Testis (tissue), 2 donors: ENCODE measurements at regions not wholly inside any gene's neighbourhood (a gene's known extent, or its start where the extent isn't known, plus 50 kb on each side); places are given as distances from the start of the nearest gene placed in this dataset.

Source experiments
- DNase-seq: peaks from one replicate; pipeline ENCODE4 v3.0.0-alpha.2; 2019
- H3K27ac ChIP-seq, 2 donors: fragments of 200-600 bp; sonication (generic); one replicate each; pipeline ENCODE4 v1.5.1; 2019
- H3K27me3 ChIP-seq: fragments of 200-600 bp; sonication (generic); one replicate; pipeline ENCODE4 v1.5.1; 2019
- H3K36me3 ChIP-seq: fragments of 200-600 bp; sonication (generic); one replicate; pipeline ENCODE4 v1.5.1; 2017; ENCODE audit warnings: low read depth; ENCODE audit errors: missing control alignments
- H3K4me1 ChIP-seq: fragments of 200-600 bp; sonication (generic); one replicate; pipeline ENCODE4 v1.5.1; 2019
- H3K4me3 ChIP-seq, 2 donors: fragments of 200-600 bp; sonication (generic); one replicate each; pipeline ENCODE4 v1.5.1; 2017 to 2019
- H3K9me3 ChIP-seq: fragments of 200-600 bp; sonication (generic); one replicate; pipeline ENCODE4 v1.5.1; 2017
- CTCF ChIP-seq, 3 experiments: fragments of 450-650 bp in 2 of 3; fragments of 200-600 bp in 1 of 3; sonication (generic) in 1 of 3; IDR thresholded peaks; one replicate each; pipeline ENCODE4 v1.5.1; 2016 to 2019; ENCODE audit warnings: antibody characterized with exemption in 3 of 3, mild to moderate bottlenecking in 2 of 3, moderate library complexity in 1 of 3
- POLR2A ChIP-seq: fragments of 450-650 bp; IDR thresholded peaks from one replicate; pipeline ENCODE4 v1.6.1; 2017; ENCODE audit warnings: antibody characterized with exemption, mild to moderate bottlenecking, moderate library complexity
- WGBS, 2 donors: methylation state at CpG; one replicate each; pipeline ENCODE4 v1.1.5; 2018; 5-methylcytosine and 5-hydroxymethylcytosine counted together
- intact Hi-C: fragments of 100-400 bp; cut with DNase I; formaldehyde crosslinking; loops from one replicate; pipeline ENCODE4 v1.15.1; 2023; ENCODE audit warnings: low total_unique reads

GRCh38 chr12:105740970-105741725 is 397.6 kb downstream of the NUAK1 start:
- no peaks in the 10 kb centered on the region for H3K27me3 ChIP-seq
- no peak overlapping the region for H3K27ac ChIP-seq
- WGBS, 2 donors, result 51 to 52% methylated on average over 9 of the region's 9 CpGs
- intact Hi-C loops, result no loop called here
- no peaks in the 10 kb centered on the region for H3K36me3 ChIP-seq
- TF ChIP-seq CTCF (IDR thresholded peaks at IDR 0.05) (no peak), POLR2A (no peak)
- DNase-seq, result peak; percentile 56
- H3K9me3 ChIP-seq, result no peaks in the 10 kb centered on the region
- peaks cover 8% of the 10 kb centered on the region for H3K4me1 ChIP-seq
- H3K4me3 ChIP-seq, result no peak overlapping the region

- DNase-seq, result no peak
- H3K4me3 ChIP-seq, result no peak overlapping the region
- H3K27ac ChIP-seq, result no peak overlapping the region
- H3K36me3 ChIP-seq, result no peaks in the 10 kb centered on the region
- H3K9me3 ChIP-seq, result no peaks in the 10 kb centered on the region
- WGBS, 2 donors, result 63 to 74% methylated on average over 9 of the region's 9 CpGs
- H3K27me3 ChIP-seq, result no peaks in the 10 kb centered on the region
- H3K4me1 ChIP-seq, result peaks cover 8% of the 10 kb centered on the region
- intact Hi-C loops, result no loop called here
- TF ChIP-seq POLR2A (no peak), CTCF (IDR thresholded peaks at IDR 0.05) (no peak)
Observed at GRCh38 chr12:105741786-105742566, 396.8 kb downstream of the NUAK1 start.

GRCh38 chr12:105742567-105742874 is 396.2 kb downstream of the NUAK1 start:
- intact Hi-C loops, result no loop called here
- TF ChIP-seq POLR2A, result no peak
- no peak for TF ChIP-seq CTCF (IDR thresholded peaks at IDR 0.05)
- H3K27me3 ChIP-seq, result no peaks in the 10 kb centered on the region
- no peak for DNase-seq
- no peaks in the 10 kb centered on the region for H3K36me3 ChIP-seq
- peaks cover 9% of the 10 kb centered on the region for H3K4me1 ChIP-seq
- H3K4me3 ChIP-seq, result no peak overlapping the region
- WGBS, 2 donors, result 83 to 87% methylated on average over 3 of the region's 3 CpGs
- no peak overlapping the region for H3K27ac ChIP-seq
- H3K9me3 ChIP-seq, result no peaks in the 10 kb centered on the region

- Histone ChIP-seq H3K27ac (no peak overlapping the region), H3K9me3 (no peaks in the 10 kb centered on the region), H3K36me3 (no peaks in the 10 kb centered on the region), H3K27me3 (no peaks in the 10 kb centered on the region), H3K4me3 (no peak overlapping the region), H3K4me1 (peaks cover 18% of the 10 kb centered on the region)
- TF ChIP-seq POLR2A (no peak), CTCF (IDR thresholded peaks at IDR 0.05) (no peak)
- WGBS, 2 donors, result 77 to 88% methylated on average over 4 of the region's 4 CpGs
- no peak for DNase-seq
- intact Hi-C loops, result no loop called here
Observed at GRCh38 chr12:105744371-105745058, 394.2 kb downstream of the NUAK1 start.
